GM20000 (cell line): ENCODE measurements at regions not wholly inside any gene's neighbourhood (a gene's known extent, or its start where the extent isn't known, plus 50 kb on each side); places are given as distances from the start of the nearest gene placed in this dataset.

ENCODE experiments used
- DNase-seq: peaks from one replicate; pipeline ENCODE4 v3.0.0; 2012; ENCODE audit warnings: low spot score
- CTCF ChIP-seq: IDR thresholded peaks from 2 replicates; pipeline ENCODE4 v1.5.1; 2012; ENCODE audit warnings: mild to moderate bottlenecking, control low read depth; ENCODE audit errors: extremely low read depth, missing control alignments

GRCh38 chrX:113133316-113133715 is 292.7 kb upstream of the AMOT start:
- no peak for TF ChIP-seq CTCF
- no peak for DNase-seq

GRCh38 chrX:113124693-113125092 is 284.1 kb upstream of the AMOT start:
- DNase-seq, result no peak
- TF ChIP-seq CTCF, result no peak

GRCh38 chrX:113075521-113075920 is 234.9 kb upstream of the AMOT start:
- no peak for TF ChIP-seq CTCF
- no peak for DNase-seq

GRCh38 chrX:113059714-113060113 is 219.1 kb upstream of the AMOT start:
- DNase-seq, result no peak

GRCh38 chrX:113058634-113059033 is 218.0 kb upstream of the AMOT start:
- DNase-seq, result no peak
- no peak for TF ChIP-seq CTCF

More at GRCh38 chrX:113059714-113060113, 219.1 kb upstream of the AMOT start:
- no peak for TF ChIP-seq CTCF

- TF ChIP-seq CTCF, result no peak
- no peak for DNase-seq
These were observed 208.3 kb upstream of the AMOT start for GRCh38 chrX:113048896-113049295.

GRCh38 chrX:113048480-113048879 is 207.8 kb upstream of the AMOT start:
- no peak for DNase-seq
- TF ChIP-seq CTCF, result no peak
